HepG2 (cell line): ENCODE measurements at regions not wholly inside any gene's neighbourhood (a gene's known extent, or its start where the extent isn't known, plus 50 kb on each side); places are given as distances from the start of the nearest gene placed in this dataset.

Experiments used
- ATAC-seq: fragments of 200-7000 bp; cut with Tn5 transposase; 3 replicates; pipeline ENCODE4 v1.9.1; 2020; ENCODE audit warnings: mild to moderate bottlenecking, moderate library complexity
- BruUV-seq: library from RNA; stranded (reverse); fragments of 400-500 nt; replicated peaks from 2 replicates; lab custom pipeline; 2021; lab: Mats Ljungman, UMichigan
- CTCF ChIA-PET: fragments of 300-600 bp; formaldehyde crosslinking; extraction: SDS; loops from one replicate; lab custom pipeline; 2021; ENCODE audit warnings: low total read pairs, inconsistent platforms, low intra/inter-chr PET ratio; lab: Yijun Ruan, JAX
- POLR2A ChIA-PET: fragments of 350-600 bp; sonication (Branson Sonifier 250); formaldehyde crosslinking; loops from one replicate; lab custom pipeline; 2020; ENCODE audit warnings: antibody characterized with exemption, inconsistent platforms; lab: Yijun Ruan, JAX
- DNase-seq: peaks from one replicate; pipeline ENCODE4 v3.0.0-alpha.2; 2015; ENCODE audit warnings: low spot score
- FAIRE-seq: peaks from 3 replicates; lab custom pipeline; 2011; peaks lifted over from hg19 to GRCh38; lab: Jason Lieb, UNC
- H2AFZ ChIP-seq: one replicate; pipeline ENCODE4 v1.6.1; 2011; ENCODE audit warnings: low read length, inconsistent platforms
- H3K27ac ChIP-seq: fragments of 300-600 bp; 3 replicates; pipeline ENCODE4 v1.8.0; 2011; ENCODE audit warnings: mixed run types, mild to moderate bottlenecking, mixed read lengths, low read length, inconsistent platforms; ENCODE audit not compliant: insufficient read depth; ENCODE audit errors: extremely low read length
- H3K27me3 ChIP-seq, 2 experiments: fragments of 200-600 bp in 1 of 2; 2 replicates in 1 of 2; 3 replicates in 1 of 2; pipeline versions ENCODE4 v1.6.0 to v1.8.0; 2011; ENCODE audit warnings: low read length in 2 of 2, mild to moderate bottlenecking in 2 of 2, moderate library complexity in 2 of 2, inconsistent platforms in 1 of 2; ENCODE audit not compliant: insufficient read depth in 2 of 2, control insufficient read depth in 1 of 2
- H3K36me3 ChIP-seq, 2 experiments: fragments of 200-600 bp in 1 of 2; replicated peaks in 1 of 2; 2 replicates in 1 of 2; 3 replicates in 1 of 2; pipeline versions ENCODE4 v1.5.1 to v1.8.0; 2011; ENCODE audit warnings: low read length in 2 of 2, inconsistent platforms in 1 of 2; ENCODE audit not compliant: insufficient read depth in 2 of 2, control insufficient read depth in 1 of 2
- H3K4me1 ChIP-seq: 2 replicates; pipeline ENCODE4 v1.5.1; 2012; ENCODE audit warnings: low read length, inconsistent platforms; ENCODE audit not compliant: insufficient read depth
- H3K4me2 ChIP-seq: 2 replicates; pipeline ENCODE4 v1.6.0; 2011; ENCODE audit warnings: low read depth, low read length, inconsistent platforms
- H3K4me3 ChIP-seq, 3 experiments: fragments of 200-600 bp in 1 of 3; sonication (generic), shearing (Covaris generic) in 1 of 3; replicated peaks in 1 of 3; 2 replicates each; pipeline ENCODE4 v1.5.1; 2011 to 2016; ENCODE audit warnings: low read length in 3 of 3, inconsistent platforms in 2 of 3, low read depth in 2 of 3, mild to moderate bottlenecking in 2 of 3, control low read depth in 1 of 3, mixed read lengths in 1 of 3; ENCODE audit not compliant: insufficient read depth in 1 of 3
- H3K79me2 ChIP-seq: one replicate; pipeline ENCODE4 v1.6.1; 2011; ENCODE audit warnings: low read length, inconsistent platforms; ENCODE audit not compliant: insufficient read depth
- H3K9ac ChIP-seq: 2 replicates; pipeline ENCODE4 v1.6.0; 2011; ENCODE audit warnings: mild to moderate bottlenecking, low read depth, low read length, inconsistent platforms; ENCODE audit not compliant: insufficient read depth
- H3K9me3 ChIP-seq: 2 replicates; pipeline ENCODE4 v1.5.1; 2012; ENCODE audit warnings: mild to moderate bottlenecking, low read length
- H4K20me1 ChIP-seq: 2 replicates; pipeline ENCODE4 v1.6.0; 2011; ENCODE audit warnings: inconsistent platforms, mild to moderate bottlenecking, low read length, moderate library complexity; ENCODE audit not compliant: insufficient read depth
- ADNP ChIP-seq: sonication (generic); formaldehyde crosslinking; IDR thresholded peaks from 2 replicates; pipeline ENCODE4 v1.4.0; 2020; ENCODE audit warnings: missing genetic modification reagents
- CEBPZ ChIP-seq: IDR thresholded peaks from 2 replicates; pipeline ENCODE4 v1.6.1; 2012; ENCODE audit warnings: low read length, improper control_type of control experiment
- ERF ChIP-seq: IDR thresholded peaks from 2 replicates; pipeline ENCODE4 v1.6.1; 2018; ENCODE audit warnings: missing biosample characterization, missing genetic modification reagents
- KDM5A ChIP-seq: fragments of 200-600 bp; sonication (generic); IDR thresholded peaks from 2 replicates; pipeline ENCODE4 v1.7.0; 2018; ENCODE audit warnings: antibody characterized with exemption, mild to moderate bottlenecking, low read length, borderline replicate concordance
- MTA1 ChIP-seq: sonication (generic); formaldehyde crosslinking; IDR thresholded peaks from 2 replicates; pipeline ENCODE4 v1.4.0; 2020; ENCODE audit warnings: missing genetic modification reagents, mild to moderate bottlenecking, borderline replicate concordance
- POLR2AphosphoS5 ChIP-seq: IDR thresholded peaks from 2 replicates; pipeline ENCODE4 v1.6.1; 2012; ENCODE audit warnings: low read depth, low read length
- RCOR2 ChIP-seq: IDR thresholded peaks from 2 replicates; pipeline ENCODE4 v1.6.1; 2016; ENCODE audit warnings: missing biosample characterization, missing genetic modification reagents
- ZNF225 ChIP-seq: sonication (generic); formaldehyde crosslinking; IDR thresholded peaks from 2 replicates; pipeline ENCODE4 v1.4.0; 2020; ENCODE audit warnings: mild to moderate bottlenecking, missing genetic modification reagents
- ZNF274 ChIP-seq: sonication (generic); formaldehyde crosslinking; IDR thresholded peaks from 2 replicates; pipeline ENCODE4 v1.5.1; 2020; ENCODE audit warnings: mild to moderate bottlenecking, missing genetic modification reagents
- ZNF350 ChIP-seq: sonication (generic); formaldehyde crosslinking; IDR thresholded peaks from 2 replicates; pipeline ENCODE4 v1.4.0; 2020; ENCODE audit warnings: mild to moderate bottlenecking, low read depth, missing genetic modification reagents, borderline replicate concordance
- ZZZ3 ChIP-seq: sonication (generic); formaldehyde crosslinking; IDR thresholded peaks from 2 replicates; pipeline ENCODE4 v1.4.0; 2020; ENCODE audit warnings: missing genetic modification reagents, mild to moderate bottlenecking, borderline replicate concordance
- WGBS: methylation state at CpG from one replicate; pipeline ENCODE4 v1.1.6; 2017; ENCODE audit warnings: low lambda C conversion rate; 5-methylcytosine and 5-hydroxymethylcytosine counted together
- in situ Hi-C: cut with HindIII; loops from 2 replicates; pipeline ENCODE4 v1.10.0; 2017; ENCODE audit warnings: low pct_unique_long_range_greater_than_20kb; ENCODE audit not compliant: extremely low pct_ligation_motif_present
- intact Hi-C: fragments of 100-400 bp; cut with micrococcal nuclease; formaldehyde crosslinking; loops from one replicate; pipeline ENCODE4 v1.10.0; 2022; ENCODE audit not compliant: unreplicated experiment

- CTCF ChIA-PET, result no interaction called here
- 3% methylated on average over 4 of the region's 4 CpGs for WGBS
- no TSS peak for BruUV-seq
- no peaks in the 10 kb centered on the region for H3K36me3 ChIP-seq
- in situ Hi-C loops (no loop called here), intact Hi-C loops (no loop called here)
- no peaks in the 10 kb centered on the region for H3K9me3 ChIP-seq
- no peaks in the 10 kb centered on the region for H3K79me2 ChIP-seq
- ATAC-seq, result no peak
- FAIRE-seq, result no peak
- no peak overlapping the region for H2AFZ ChIP-seq
- H3K4me1 ChIP-seq, result no peaks in the 10 kb centered on the region
- TF ChIP-seq ADNP (CRISPR knock-in tag), result no peak
- no peak for TF ChIP-seq POLR2AphosphoS5
- no peak for TF ChIP-seq ZNF274 (CRISPR knock-in tag)
- no peak for TF ChIP-seq MTA1 (CRISPR knock-in tag)
- no peak for TF ChIP-seq RCOR2 (CRISPR knock-in tag)
- TF ChIP-seq ZNF225 (CRISPR knock-in tag), result no peak
- no peak for TF ChIP-seq ZNF350 (CRISPR knock-in tag)
- TF ChIP-seq ZZZ3 (CRISPR knock-in tag), result no peak
- TF ChIP-seq KDM5A, result no peak
- no peak for TF ChIP-seq CEBPZ
- TF ChIP-seq ERF, result no peak
- H3K4me3 ChIP-seq, result no peak overlapping the region
- no peak overlapping the region for H3K9ac ChIP-seq
- H3K27me3 ChIP-seq, result no peaks in the 10 kb centered on the region
- no peak for DNase-seq
- POLR2A ChIA-PET, result no interaction called here
- H4K20me1 ChIP-seq, result no peaks in the 10 kb centered on the region
- H3K27ac ChIP-seq, result no peak overlapping the region
- no peak overlapping the region for H3K4me2 ChIP-seq
Measured at GRCh38 chr2:143906850-143907249, 613.1 kb downstream of the ZEB2 start.
